ENCODE measurements at regions not wholly inside any gene's neighbourhood (a gene's known extent, or its start where the extent isn't known, plus 50 kb on each side); places are given as distances from the start of the nearest gene placed in this dataset.
"Not testable (repeated sequence)": the region's sequence is repeated elsewhere in the genome, so short reads cannot be mapped to it uniquely, and the experiment has no call there.

GRCh38 chr7:55311892-55312291 is 53.2 kb upstream of the LANCL2 start:
- H3K27me3 Mint-ChIP-seq, H3K9me3 Mint-ChIP-seq, H3K4me3 Mint-ChIP-seq, H3K4me1 Mint-ChIP-seq, H3K27ac Mint-ChIP-seq, H3K36me3 Mint-ChIP-seq: not testable (repeated sequence)

- H3K27me3 Mint-ChIP-seq, H3K27ac Mint-ChIP-seq, H3K9me3 Mint-ChIP-seq, H3K36me3 Mint-ChIP-seq, H3K4me3 Mint-ChIP-seq, H3K4me1 Mint-ChIP-seq: not testable (repeated sequence)
Observed at GRCh38 chr7:55313671-55314070, 51.5 kb upstream of the LANCL2 start.

GRCh38 chr7:55314967-55315366 is 50.2 kb upstream of the LANCL2 start:
- no peaks in the 10 kb centered on the region for H3K4me1 Mint-ChIP-seq
- no peaks in the 10 kb centered on the region for H3K36me3 Mint-ChIP-seq
- H3K9me3 Mint-ChIP-seq, result no peaks in the 10 kb centered on the region
- H3K4me3 Mint-ChIP-seq, result no peak overlapping the region
- H3K27ac Mint-ChIP-seq, result no peak overlapping the region
- peaks cover 8% of the 10 kb centered on the region for H3K27me3 Mint-ChIP-seq
